HG02623 (cell line): ENCODE measurements at regions not wholly inside any gene's neighbourhood (a gene's known extent, or its start where the extent isn't known, plus 50 kb on each side); places are given as distances from the start of the nearest gene placed in this dataset.

ENCODE experiments used
- ATAC-seq: cut with Tn5 transposase; IDR thresholded peaks from one replicate; pipeline ENCODE4 v1.9.1; 2021; ENCODE audit warnings: moderate library complexity; ENCODE audit not compliant: unreplicated experiment

- ATAC-seq, result no peak
Observed at GRCh38 chr17:79524213-79525187, 86.4 kb downstream of the RBFOX3 start.

- no peak for ATAC-seq
Observed at GRCh38 chr17:79522414-79522813, 88.4 kb downstream of the RBFOX3 start.

- ATAC-seq, result no peak
Observed at GRCh38 chr17:79521225-79521624, 89.6 kb downstream of the RBFOX3 start.

- no peak for ATAC-seq
Observed at GRCh38 chr17:79520167-79521165, 90.4 kb downstream of the RBFOX3 start.

- no peak for ATAC-seq
Observed at GRCh38 chr17:79519601-79520000, 91.2 kb downstream of the RBFOX3 start.

GRCh38 chr17:79518585-79519523 is 92.0 kb downstream of the RBFOX3 start:
- no peak for ATAC-seq

- no peak for ATAC-seq
Observed at GRCh38 chr17:79517827-79518584, 92.8 kb downstream of the RBFOX3 start.

- no peak for ATAC-seq
Observed at GRCh38 chr17:79515646-79516571, 94.9 kb downstream of the RBFOX3 start.

- no peak for ATAC-seq
Observed at GRCh38 chr17:79515110-79515509, 95.7 kb downstream of the RBFOX3 start.

- no peak for ATAC-seq
Observed at GRCh38 chr17:79513820-79514535, 96.9 kb downstream of the RBFOX3 start.

GRCh38 chr17:79513206-79513605 is 97.6 kb downstream of the RBFOX3 start:
- no peak for ATAC-seq

GRCh38 chr17:79511471-79511870 is 99.4 kb downstream of the RBFOX3 start:
- ATAC-seq, result no peak

GRCh38 chr17:79510071-79510470 is 100.8 kb downstream of the RBFOX3 start:
- no peak for ATAC-seq

- no peak for ATAC-seq
Observed at GRCh38 chr17:79509490-79509889, 101.4 kb downstream of the RBFOX3 start.

- no peak for ATAC-seq
Observed at GRCh38 chr17:79509008-79509407, 101.8 kb downstream of the RBFOX3 start.

- ATAC-seq, result no peak
Observed at GRCh38 chr17:79508291-79508716, 102.5 kb downstream of the RBFOX3 start.

- no peak for ATAC-seq
Observed at GRCh38 chr17:79506955-79507354, 103.9 kb downstream of the RBFOX3 start.
